GM21786 (cell line): ENCODE measurements at regions not wholly inside any gene's neighbourhood (a gene's known extent, or its start where the extent isn't known, plus 50 kb on each side); places are given as distances from the start of the nearest gene placed in this dataset.
"Not testable (repeated sequence)": the region's sequence is repeated elsewhere in the genome, so short reads cannot be mapped to it uniquely, and the experiment has no call there.

Experiments
- ATAC-seq: cut with Tn5 transposase; IDR thresholded peaks from one replicate; pipeline ENCODE4 v1.9.1; 2021; ENCODE audit not compliant: unreplicated experiment

DNA sequence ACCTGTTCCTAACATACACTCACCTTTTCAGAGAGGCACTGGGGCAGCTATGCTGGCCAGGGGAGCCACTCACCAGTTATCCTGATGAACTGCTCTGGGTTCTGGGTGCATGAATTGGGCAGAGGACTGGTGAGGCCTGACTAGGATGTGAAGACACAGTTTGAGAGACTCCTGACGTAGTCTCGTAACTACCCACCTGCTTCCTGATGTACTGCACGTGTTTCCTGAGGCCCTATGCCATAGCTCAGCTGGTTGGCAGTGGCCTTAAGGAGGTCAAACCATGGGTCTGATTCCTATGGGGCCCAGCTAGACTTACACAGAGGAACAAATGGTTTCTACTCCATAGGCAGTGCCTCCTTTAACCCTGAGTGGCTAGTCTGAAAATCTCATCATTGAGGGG lies 351.7 kb upstream of the FRG2C start:
- ATAC-seq, result not testable (repeated sequence)

DNA sequence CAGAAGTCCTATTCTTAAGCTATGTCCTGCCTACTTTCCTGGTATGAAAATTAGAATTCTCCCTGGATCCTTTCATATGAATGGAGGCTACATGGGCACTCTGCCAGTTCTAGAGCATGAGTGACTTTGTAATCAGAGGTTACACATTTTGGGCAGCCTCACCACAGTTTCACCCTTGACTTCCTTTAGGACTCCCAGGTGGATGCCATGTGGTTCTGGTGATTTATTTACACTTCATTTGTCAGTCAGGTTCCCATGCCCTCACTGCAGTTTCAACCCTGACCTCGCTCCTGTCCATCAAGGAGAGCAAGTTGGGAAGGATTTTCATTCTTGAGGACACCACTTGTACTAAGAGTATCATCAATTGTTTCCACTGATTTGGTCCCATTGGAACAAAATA lies 344.4 kb upstream of the FRG2C start:
- not testable (repeated sequence) for ATAC-seq

DNA sequence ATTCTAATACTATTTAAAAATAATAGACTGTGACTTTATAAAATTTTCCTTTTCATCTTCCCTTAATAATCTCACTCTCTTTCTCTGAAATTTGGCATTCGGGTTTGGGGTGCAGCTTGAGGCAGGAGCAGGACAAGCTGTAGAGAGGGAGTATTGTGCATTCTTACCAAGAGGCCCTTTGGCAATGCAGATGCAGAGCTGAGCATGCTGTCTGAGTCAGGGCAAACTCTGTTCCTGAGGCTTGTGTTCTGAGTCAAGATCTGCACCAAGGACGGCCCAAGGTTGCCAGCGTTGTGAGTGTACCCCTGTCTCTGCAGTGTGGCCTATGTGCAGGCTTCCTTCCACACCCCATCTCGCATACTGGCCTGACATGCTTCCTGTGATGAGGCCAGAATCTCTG lies 343.8 kb upstream of the FRG2C start:
- no peak for ATAC-seq

DNA sequence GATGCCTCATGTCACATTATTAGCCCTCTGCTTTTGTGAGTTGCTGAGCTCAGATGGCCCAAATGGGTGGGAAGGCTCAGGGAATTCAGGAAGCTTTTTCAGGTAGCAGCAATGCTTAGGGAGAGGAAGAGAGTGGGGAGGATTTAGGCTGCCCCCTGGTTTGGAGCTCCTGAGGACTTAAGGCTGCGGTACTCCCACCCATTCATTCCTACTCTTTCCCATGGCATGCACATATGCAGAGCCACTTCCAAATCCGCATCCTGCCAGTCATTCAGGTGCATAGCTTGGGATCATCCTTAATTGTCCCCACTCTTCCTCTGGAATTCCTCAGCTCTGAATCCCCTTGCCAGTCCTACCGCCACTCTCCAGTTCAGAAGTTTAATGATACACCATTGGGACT lies 343.1 kb upstream of the FRG2C start:
- no peak for ATAC-seq

DNA sequence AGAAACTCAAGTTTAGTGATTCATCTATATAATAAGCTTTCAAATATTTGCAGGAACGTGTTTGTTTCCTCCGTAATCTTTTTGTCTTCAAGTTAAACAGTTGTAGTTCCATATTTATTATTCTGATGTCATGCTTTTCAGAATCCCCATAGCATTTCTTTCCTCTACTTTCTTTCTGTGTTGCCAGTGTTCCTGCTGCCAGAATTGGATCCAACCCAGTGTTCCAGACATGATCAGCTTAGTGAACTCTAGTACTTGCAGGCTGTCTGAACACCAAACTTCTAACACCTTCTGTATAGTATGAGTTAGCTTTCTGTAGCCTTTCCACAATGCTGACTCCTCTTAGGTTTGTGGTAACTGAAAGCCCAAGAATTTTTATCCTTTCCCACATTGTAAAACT lies 340.2 kb upstream of the FRG2C start:
- ATAC-seq, result not testable (repeated sequence)

DNA sequence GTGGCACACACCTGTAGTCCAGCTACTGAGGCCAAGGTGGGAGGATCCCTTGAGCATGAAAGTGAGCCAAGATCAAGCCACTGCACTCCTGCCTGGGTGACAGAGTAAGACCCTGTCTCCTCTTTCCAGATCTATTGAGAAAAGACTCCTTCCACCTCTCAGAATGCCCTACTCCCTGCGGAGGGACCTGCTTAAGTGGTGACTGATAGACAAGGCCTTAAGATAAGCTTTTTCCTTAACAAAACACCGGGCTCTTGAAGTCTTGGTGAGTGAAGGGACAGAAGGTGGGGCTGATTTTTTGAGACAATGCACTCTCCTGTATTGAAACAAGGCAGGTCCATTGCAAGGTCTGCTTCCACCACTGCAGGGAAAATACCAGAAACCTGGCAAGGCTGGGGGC lies 338.4 kb upstream of the FRG2C start:
- ATAC-seq, result no peak

DNA sequence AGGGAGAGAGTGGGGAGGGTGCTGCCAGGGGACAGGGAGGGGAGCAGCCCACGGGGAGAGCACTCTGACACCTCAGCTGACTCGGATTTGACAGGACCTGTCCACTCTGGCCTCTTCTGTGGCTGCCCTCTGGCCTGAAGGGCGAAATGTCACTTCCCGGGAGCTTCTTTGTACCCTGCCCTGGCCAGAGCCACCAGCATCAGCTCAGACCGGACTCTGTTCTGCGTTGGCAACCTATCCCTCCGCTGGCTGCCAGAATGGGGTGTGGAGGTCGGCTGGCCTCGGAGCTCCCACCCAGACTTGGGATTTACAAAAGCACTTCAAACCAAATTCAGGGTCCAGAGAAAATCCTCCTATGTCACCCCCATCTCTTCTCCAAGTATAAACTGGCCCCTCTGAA lies 336.7 kb upstream of the FRG2C start:
- ATAC-seq, result no peak

DNA sequence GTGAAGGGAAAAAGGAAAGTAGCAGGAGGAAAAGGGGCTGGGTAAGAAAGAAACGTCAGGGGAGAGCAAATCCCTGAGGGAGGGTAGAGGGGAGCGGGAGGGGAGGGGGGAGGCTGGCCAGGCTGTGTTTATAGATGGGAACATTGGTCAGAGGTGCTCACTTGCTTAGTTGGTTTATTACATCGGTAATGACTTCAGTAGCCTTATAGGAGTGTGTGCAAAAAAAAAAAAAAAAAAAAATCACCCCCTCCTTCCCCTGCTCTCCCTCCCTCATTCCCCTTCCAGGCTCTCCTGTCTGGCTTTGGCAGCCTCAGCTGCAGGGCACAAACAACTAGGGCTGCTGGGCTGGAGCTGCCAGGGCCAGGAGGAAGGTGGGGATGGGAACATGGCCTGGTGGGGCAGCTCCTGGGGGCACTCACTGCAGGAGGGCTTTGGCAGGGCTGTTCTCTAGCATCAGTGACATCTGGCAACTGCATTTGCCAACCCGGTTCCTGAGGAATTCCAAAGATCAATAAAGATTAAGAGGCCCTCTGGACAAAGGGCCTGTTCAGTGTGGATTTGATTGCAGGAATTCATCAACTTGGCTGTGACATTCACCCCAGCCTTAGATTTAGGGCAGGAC lies 334.5 kb upstream of the FRG2C start:
- ATAC-seq, result no peak

DNA sequence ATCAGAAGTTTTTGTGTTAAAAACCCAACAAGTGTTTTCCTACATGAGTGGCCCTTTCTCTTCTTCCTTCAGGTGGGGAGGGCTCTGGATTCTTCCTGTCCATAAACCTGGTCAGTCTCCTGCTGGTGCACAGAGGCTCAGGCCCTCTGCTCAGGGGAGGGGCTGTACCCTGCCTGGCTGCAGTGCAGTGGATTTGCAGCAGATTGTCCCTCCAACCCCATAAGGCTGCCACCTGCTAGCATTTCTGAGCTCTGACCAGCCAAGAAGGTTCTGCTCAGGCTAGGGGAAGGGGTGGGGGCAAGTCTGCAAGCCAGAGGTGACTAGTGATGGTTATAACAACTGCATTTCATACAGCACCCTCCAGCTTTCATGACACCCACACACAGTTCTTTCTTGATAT lies 333.7 kb upstream of the FRG2C start:
- not testable (repeated sequence) for ATAC-seq

DNA sequence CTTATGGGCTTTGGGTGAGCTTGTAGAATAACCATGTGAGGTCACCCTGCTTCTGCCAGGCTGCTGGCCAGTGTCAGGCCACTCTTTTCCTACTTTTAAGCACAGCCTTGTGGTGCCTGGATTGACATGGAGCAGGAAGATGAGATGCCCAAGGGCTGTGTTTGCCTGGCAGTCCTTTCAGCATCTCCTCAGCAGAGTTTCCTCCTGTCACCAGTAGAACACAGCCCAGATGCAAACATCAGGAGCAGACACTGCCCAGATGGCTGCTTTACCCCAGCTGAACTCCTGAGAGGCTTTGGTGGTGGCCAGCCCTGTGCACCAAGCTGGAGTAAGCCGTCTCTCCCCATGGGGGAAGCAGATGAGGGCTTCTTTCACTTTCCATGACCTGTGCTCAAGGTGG lies 332.0 kb upstream of the FRG2C start:
- ATAC-seq, result not testable (repeated sequence)

DNA sequence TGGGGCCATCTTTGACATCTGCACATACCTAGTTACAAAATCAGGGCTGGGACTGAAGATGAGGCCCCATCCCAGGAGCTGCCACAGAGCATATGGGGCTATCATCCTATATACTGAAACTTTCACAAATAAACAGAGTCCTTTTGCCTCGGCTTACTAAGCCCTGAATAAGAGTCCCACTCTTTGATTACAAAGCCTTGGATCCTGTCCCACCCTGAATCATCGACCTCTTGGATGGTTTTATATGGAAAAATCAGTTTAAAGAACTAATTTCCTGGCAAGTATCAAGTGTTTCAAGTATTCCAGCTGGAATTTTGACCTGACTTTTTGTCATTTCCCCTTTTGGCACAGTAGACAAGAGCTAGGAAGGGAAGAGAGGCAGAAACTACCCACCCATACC lies 331.3 kb upstream of the FRG2C start:
- ATAC-seq, result no peak

DNA sequence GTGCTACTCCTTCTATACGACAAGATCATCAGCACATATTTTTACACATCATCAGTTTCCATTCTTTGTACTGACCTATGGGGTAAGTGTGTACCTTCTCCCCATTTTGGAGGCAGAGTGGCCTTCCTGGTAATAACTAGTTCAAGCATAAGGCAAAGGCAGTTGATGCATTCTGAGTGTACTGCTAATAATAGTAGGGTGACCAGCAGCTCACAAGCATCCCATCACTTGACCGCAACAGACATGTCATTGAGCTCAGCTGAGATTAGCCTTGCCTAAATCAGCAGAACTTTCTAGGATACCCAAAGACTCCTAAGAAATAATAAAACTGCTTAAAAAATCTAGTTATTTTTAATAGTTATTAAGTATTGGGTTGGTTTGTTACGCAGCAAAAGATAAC lies 329.8 kb upstream of the FRG2C start:
- ATAC-seq, result no peak

DNA sequence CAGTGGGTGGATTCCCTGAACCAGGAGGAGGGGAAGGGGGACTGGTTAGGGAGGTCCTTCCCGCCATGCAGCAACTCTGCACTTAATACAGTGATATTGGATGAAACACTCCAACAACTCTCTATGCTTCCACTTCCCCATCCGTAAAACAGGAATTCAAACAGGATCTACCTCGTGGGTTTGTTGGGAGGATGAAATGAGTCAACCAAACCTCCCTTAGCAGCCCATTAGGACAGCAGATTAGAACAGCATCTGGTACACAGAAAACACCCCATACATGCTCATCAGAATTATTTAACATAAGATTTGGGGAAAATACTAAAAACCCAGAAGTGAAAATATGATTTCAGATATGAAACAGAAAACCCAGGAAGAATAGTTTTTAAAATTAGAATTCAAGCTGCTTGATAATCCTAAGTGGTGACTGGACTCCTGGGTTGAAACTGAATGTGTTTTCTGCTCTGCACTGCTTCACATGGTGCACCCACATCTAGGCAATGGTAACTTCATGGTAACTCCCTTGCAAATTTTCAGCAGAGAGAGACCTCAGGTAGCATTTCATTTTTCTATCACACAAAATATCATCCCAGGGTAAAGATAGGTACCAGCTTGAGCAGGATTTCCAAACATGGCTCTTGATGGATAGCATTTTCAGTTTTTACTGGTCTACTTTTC lies 326.8 kb upstream of the FRG2C start:
- ATAC-seq, result no peak

DNA sequence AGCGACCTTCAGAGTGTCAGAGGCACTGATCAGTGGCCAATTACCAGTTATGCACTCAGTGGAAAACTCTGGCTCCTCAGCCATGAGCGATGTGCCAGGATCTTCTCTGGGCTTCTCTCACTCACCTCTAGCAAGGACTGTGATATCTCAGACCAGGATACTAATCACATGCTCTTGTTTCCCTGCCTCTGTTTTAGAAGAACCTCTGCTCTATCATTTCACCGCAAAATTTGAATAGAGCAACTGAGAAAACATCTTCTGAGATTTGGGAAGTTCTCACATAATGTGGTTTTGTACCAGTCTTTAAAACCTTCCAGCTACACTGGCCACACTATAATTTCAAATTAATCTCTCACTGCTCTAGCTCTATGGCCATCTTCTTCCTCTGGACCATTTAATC lies 325.8 kb upstream of the FRG2C start:
- no peak for ATAC-seq

DNA sequence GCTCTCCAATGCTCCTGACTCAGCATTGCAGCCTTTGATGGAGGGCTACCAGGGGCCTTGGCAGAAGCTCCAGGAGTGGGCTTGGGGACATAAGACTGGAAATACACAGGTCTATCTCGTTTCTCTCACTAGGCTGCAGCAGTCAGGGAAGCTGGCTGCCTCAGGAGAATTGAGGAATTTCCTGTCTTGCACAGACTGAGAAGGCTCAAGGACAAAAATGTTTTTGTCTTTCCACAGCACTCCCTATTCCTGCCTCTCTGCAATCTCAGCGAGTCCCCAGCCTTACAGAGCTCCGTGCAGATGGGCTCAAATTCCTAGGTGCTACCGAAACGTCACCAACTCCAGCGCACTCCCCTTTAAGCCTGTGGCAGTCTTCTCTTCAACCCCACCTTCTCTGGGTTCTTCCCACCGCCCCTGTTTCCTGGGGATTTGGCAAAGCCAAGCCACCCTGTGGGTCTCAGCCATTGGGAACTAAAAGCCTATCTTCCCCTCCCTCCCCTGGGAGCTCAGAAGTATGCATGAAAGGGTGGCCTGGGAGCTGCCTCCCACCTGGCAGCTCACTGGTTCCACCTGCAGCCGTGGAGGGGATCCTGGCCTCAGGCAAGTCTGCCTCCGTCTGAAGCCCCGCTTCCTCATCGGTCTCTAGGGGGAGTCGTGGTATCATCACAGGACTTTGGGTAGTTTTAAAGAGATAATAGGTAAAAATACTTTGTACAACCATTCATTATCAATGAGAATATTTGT lies 322.6 kb upstream of the FRG2C start:
- ATAC-seq, result no peak

DNA sequence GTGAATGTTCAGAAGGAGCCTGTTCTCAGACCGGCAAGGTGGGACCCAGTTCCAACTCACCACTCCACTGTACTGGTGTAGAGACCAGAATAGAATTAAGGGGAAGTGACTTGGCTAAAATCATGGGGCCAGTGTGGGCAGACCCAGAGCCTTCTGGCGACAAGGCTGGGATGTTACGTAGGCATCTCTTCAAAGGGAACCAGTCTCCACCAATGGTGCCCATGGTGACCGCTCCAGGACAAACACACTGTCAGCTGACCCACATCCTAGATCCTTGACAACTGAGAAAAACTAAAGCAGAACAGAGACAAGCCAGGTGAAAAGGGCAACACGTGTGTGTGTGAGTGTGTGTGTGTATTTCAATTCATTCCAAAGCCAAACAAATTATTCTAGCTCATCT lies 321.7 kb upstream of the FRG2C start:
- no peak for ATAC-seq

DNA sequence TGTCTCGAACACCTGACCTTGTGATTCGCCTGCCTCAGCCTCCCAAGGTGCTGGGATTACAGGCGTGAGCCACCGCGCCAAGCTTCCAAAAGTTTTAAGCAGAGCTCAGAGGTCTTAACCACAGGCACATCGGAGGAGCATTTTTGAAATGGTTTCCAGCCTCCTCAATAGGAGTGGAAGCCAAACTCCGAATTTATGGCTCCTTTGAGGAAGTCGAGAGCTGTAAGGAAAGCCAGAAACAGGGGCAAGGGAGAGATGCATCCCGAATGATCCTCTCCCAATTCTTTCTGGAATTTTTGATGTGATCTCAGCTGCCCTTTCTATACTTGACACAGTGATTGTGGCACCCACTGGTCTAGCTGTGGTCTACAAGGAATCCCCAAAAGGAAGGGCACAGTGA lies 313.6 kb upstream of the FRG2C start:
- not testable (repeated sequence) for ATAC-seq

DNA sequence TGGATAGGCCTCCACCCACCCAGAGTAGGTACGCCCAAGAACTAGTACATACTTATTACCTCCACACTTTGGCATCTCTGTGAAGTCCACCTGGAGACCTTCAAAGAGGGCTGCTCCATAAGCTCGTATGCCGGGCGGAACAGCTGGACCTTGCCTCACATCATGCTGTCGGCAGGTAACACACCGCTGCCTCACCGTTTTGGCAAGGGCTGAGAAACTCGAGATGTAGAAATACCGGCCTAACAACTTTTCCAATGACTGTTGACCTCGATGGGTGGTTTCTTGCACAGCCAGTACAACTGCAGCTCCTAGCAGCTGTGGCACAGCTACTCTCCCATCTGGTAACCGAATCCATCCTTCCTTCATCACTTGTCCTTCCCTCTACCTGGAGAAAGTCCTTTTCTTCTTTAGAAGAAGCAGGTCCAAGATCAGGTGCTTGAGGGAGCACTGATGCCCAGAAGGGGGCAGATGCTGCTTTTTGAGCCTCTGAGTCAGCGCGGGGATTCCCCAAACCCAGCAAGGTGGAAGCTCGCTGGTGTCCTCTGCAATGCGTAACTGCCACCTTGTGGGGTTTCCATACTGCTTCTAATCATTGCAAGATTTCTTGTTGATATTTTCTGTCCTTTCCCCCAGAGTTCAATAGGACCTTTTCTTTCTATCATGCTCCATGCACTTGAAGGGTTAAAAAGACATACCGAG lies 301.9 kb upstream of the FRG2C start:
- not testable (repeated sequence) for ATAC-seq

DNA sequence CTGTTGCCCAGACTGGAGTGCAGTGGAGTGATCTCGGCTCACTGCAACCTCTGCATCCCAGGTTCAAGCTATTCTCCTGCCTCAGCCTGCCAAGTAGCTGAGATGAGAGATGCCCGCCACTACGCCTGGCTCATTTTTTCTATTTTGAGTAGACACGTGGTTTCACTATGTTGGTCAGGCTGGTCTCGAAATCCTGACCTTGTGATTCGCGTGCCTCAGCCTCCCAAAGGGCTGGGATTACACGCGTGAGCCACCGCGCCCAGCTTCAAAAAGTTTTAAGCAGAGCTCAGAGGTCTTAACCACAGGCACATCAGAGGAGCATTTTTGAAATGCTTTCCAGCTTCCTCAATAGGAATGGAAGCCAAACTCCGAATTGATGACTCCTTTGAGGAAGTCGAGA lies 291.2 kb upstream of the FRG2C start:
- ATAC-seq, result not testable (repeated sequence)

DNA sequence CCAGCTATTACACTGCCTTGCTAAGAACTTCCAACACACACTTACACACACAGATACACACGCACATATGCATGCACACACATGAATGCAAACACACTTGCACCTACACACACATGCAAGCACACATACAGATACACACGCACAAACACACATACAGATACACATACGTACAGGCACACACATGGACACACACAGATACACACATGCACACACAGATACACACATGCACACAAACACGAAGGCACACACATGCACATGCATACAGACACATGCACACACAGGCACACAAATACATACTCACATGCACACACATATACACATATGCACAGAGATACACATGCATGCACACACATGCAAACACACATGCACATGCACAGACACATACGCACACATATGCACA lies 284.3 kb upstream of the FRG2C start:
- not testable (repeated sequence) for ATAC-seq

DNA sequence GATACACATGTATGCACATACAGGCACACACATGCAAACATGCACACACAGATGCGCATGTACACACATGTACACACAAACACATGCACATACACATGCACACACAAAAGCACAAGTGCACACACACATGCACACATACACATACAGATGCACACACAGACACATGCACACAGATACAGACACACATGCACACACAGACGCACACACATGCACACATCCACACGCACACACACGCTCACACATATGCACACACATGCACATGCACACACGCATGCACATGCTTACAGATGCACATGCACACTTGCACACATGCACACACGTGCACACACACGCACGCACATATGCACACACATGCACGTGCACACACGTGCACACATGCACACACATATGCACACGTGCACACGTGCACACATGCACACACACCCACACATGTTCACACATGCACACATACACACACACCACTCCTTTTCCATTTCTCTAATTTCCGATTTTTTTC lies 283.8 kb upstream of the FRG2C start:
- ATAC-seq, result no peak

DNA sequence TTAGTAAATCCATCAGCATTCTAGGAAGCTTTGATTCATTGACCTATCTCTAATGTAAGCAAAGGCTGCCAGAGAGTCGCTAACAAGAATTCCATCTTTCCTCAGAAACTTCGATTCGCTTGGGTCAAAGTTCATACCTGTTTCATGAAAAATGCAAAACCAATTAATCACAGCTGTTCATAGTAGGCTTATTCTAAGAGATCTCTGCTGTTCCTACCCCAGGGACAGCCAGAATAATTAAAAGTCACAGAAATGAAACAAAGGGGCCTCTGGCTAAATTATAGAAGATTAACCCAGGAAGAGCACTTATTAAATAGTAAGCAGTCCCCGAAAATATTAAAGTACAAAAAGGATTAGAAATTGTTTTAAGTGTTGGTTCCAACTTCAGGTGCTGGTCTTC lies 280.1 kb upstream of the FRG2C start:
- ATAC-seq, result not testable (repeated sequence)
